HG03432 (cell line): ENCODE measurements at regions not wholly inside any gene's neighbourhood (a gene's known extent, or its start where the extent isn't known, plus 50 kb on each side); places are given as distances from the start of the nearest gene placed in this dataset.
"Not testable (repeated sequence)": the region's sequence is repeated elsewhere in the genome, so short reads cannot be mapped to it uniquely, and the experiment has no call there.

Experiments
- ATAC-seq: cut with Tn5 transposase; IDR thresholded peaks from one replicate; pipeline ENCODE4 v1.9.1; 2021; ENCODE audit warnings: mild to moderate bottlenecking, moderate library complexity; ENCODE audit not compliant: unreplicated experiment

DNA sequence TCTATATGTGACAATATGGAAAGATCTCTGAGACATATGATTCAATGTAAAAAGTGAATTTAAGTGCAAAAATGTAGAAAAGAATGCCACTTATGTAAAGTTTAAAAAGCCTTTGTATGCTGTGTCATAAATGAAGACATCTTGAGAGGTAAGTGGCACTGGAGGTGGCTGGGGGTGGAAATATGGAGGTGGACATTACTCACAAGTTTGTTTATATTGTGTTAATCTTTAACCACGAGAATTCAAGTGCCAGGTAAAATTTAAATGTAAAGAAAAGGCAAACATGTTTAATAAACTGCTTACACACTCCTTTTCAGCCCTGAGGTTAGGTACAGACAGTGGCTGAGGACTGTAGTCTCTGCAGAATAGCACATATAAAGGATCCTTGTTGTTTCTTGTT, 235.1 kb downstream of the ABCC12 start:
- no peak for ATAC-seq

GRCh38 chr16:47917118-47917517, 238.7 kb downstream of the ABCC12 start:
- no peak for ATAC-seq

DNA sequence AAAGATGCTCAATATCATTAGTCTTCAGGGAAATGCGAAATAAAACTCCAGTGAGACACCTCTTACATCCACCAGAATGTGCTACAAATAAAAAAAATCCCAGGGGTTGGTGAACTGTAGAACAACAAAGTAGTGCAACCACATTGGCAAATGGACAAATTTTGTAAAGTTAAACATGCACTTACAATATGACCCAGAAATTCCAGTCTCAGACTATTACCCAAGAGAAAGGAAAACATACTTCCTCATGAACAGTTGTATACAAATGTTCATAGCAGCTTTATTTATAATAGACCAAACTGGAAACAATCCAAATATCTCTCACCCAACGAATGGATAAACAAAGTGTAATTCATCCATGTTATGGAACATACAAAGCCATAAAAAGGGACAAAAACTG, 239.5 kb downstream of the ABCC12 start:
- no peak for ATAC-seq

DNA sequence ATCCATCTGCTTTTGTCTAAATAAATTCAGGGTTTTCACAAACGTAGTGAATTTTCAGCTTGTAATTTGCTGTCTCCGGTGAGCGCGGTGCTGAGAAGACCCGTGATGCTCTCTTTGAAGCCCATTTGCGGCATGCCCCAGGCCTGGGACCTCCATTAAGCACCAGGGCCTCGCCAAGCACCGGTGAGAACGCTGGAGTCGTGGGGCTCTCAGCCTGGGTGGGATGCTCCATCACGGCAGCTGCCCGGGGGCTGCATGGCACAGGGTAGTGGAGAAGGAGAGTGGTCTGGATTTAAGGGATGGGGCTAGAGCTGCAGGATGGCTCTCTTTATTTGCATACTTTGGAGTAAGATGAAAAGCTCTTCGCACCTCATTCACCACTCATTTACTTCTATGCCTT, 248.7 kb downstream of the ABCC12 start:
- ATAC-seq = no peak

DNA sequence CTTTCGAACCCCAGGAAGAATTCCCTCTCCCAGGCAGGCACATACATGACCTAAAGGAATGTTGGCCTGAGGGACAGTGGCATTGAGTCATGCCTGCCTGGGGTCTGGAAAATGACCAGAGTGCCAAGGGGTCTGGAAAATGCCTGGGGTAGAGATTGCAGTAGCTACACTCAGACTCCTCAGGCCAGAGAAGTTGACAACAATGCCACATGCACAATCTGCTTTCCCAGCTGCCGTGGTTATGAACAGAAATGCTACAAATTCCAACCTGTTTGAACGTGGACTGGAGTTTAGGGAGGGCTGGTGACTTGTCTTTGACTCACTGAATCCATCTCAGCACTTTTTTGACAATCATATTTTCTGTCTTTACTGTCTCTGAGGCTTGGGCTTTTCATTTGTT, 250.0 kb downstream of the ABCC12 start:
- ATAC-seq = no peak

DNA sequence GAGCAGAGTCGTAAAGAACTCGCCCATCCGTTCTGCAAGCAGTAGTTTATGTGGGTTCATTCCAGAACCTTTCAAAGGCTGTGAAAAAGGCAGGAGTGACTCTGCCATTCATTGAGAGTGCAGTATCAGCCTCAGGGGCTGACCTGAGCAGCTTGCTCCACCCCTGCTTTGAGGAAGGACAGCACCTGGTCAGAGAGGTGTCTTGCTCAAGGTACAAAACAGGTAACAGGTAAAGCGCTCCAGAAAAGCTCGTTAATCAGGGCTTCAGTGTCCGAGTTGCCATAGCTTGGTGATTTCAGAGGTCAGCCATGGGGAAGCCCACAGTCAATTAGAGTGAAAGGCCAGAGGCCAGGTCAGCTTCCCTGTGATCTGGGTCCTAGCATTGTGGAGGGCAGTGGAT, 251.1 kb downstream of the ABCC12 start:
- no peak for ATAC-seq

- ATAC-seq = no peak
Observed at GRCh38 chr16:47903470-47903869, 252.3 kb downstream of the ABCC12 start.

DNA sequence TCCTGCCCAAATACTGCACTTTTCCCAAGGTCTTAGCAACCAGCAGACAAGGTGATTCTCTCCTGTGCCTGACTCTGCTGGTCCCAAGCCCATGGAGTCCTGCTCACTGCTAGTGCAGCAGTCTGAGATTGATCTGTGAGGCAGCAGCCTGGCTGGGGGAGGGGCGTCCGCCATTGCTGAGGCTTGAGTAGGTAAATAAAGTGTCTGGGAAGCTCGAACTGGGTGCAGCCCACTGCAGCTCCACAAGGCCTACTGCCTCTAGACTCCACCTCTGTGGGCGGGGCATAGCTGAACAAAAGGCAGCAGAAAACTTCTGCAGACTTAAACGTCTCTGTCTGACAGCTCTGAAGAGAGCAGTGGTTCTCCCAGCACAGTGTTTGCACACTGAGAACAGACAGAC, 258.7 kb downstream of the ABCC12 start:
- not testable (repeated sequence) for ATAC-seq

DNA sequence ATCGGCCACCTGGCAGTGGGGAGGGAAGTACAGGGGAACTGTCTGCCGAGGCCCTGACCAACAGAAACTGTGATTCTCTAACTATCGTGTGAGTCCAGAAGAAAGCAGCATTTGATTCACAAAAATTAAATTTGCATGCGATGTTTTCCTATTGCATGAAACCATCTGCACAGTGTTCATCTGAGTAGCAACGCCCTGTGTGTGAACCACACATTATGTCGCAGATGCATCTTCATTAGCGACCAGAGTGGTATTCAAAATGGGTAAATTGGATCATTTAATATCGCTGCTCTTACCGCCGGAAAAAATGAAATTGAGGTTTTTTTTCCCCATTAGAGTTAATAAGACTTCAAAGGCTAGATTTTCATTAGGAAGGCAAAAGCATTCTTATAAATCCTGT, 260.6 kb downstream of the ABCC12 start:
- no peak for ATAC-seq

- no peak for ATAC-seq
Observed at GRCh38 chr16:47892999-47893398, 262.8 kb downstream of the ABCC12 start.

DNA sequence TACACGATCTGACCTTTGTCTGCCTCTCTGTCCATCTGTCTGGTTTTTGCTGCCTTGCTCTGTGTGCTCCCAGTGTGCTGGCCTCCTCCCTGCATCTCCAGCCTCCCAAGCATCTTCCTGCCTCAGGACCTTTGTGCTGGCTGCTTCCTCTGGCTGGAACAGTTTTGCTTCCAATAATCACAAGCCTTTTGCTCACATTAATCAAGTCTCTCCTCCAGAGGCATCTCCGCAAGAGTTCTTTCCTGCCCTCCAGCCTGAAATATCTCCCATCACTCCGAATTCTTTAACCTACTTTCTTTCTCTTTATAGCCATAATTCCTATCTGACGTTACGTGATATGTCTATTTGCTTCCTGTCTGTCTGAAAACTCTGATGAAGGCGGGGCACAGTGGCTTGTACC, 267.1 kb downstream of the ABCC12 start:
- no peak for ATAC-seq

- ATAC-seq = no peak
Observed at GRCh38 chr16:47888142-47888541, 267.7 kb downstream of the ABCC12 start.

DNA sequence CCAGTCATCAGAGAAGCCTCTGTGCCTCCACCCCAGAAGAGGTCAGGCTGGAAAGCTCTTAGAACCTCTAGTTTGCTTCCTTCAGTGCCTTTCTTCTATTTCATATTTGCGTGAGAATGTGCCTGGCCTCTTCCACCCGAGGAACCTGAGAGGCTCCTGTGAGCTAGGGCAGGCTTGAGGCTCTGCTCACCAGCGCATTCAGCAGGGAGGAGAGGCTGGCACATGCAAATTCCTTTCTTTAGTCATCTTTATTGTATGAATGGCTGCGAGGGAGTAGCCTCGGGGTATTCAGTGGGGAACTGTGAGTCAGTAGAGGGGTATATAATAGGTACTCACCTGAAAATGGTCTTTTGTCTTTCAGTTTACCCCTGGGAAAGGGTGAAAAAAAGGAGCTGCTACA, 268.3 kb downstream of the ABCC12 start:
- ATAC-seq = no peak

DNA sequence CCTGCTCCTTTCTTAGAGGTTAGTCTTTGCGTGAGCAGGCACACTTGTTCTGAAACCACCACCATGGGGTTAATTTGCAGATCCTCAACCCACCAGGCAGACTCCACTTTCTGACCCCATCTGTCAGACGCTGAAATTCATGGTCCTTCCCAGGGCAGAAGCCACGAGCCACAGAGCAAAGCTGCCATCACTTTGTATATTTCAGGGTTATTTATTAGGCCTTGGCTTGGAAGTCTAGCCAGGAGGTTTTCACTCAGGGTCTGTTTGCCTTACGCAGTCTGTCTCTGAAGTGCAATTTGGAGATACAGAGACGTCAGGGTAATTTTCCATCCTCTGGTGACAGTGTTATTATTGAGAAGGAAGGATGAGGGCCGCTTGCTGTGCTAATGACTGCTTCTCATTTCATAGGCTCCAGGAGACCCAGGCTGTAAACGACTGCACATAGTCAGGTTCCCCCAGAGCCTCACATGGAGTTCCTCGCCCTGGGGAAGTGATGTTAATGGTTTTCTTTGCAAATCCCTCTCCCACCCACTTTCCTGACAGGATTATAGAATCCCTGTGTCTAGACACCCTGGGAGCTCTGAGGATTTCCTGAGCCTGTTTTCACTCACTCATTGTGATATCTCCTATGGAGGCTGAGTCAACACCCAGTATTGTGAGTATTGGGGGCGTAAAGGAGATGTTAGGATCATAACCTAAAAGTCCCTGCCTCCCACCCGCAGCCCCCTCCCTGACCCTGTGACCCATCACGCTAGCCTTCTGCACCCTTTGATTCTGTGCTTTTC, 269.0 kb downstream of the ABCC12 start:
- no peak for ATAC-seq

DNA sequence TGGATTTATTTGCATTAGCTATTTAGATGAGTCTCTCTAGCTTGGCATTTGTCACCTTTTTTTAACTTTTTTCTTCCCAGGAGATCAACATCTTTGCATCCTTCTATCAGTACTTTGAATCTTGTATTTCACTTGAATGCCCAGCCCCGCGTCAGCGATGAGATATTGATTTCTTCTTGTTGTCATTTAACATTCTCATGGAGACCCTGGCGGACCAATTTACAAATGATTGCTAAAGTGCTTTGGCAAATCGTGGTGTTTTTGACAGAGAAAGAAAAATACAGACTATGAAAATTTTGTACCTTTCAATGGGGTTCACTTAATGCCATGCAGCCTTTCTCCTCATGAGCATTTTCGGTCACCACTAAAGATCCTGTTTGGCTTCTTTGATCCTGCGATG, 269.7 kb downstream of the ABCC12 start:
- ATAC-seq = no peak

DNA sequence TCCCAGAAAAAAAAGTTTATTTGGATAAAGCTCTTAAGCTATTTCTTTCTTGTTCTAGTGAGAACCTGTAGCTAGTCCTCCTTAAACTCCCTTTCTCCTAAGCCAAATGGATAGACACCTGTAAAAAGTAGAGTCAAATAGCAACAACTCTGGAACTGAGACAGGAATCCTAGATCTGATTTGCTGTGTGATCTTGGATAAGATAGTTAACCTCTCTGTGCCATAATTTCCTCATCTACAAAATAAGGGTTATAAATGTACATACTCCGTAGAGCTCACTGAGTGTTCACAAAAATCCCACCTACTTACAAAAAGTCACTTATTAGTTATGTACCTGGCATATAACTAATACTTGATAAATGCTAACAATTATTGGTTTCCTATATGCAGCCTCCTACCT, 270.3 kb downstream of the ABCC12 start:
- no peak for ATAC-seq

DNA sequence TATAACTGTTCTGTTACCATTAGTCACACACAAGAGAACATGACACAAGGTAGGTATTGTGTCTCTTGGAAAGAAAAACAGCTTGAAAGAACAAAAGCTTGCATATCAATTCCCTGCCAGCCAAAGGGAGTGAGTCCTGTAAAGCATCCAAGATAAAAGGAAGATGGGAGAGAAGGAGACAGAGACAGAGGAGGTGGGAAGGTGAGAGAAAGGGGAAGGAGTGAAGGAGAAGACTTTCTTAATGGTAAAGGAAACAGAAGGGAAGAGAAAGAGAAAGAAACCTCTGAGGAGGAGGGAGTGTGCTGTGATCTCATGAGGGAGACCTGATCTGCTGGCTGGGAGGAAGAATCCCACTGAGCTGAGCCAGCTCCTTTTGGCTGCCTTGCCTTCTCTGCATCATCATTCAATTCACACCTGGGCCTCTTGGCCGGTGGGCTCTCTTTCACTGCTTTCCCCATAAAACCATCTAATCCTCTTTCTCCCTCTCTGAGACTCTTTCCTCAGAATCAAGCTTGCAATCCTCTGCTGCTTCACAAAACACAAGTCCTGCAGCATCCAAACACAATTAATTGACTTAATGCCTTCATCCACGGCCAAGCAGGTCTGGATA, 271.6 kb downstream of the ABCC12 start:
- ATAC-seq = no peak

- no peak for ATAC-seq
Observed at GRCh38 chr16:47881574-47881973, 274.2 kb downstream of the ABCC12 start.

- no peak for ATAC-seq
Observed at GRCh38 chr16:47880653-47881052, 275.1 kb downstream of the ABCC12 start.

GRCh38 chr16:47877166-47877565, 278.6 kb downstream of the ABCC12 start:
- no peak for ATAC-seq

GRCh38 chr16:47876511-47876910, 279.3 kb downstream of the ABCC12 start:
- no peak for ATAC-seq

DNA sequence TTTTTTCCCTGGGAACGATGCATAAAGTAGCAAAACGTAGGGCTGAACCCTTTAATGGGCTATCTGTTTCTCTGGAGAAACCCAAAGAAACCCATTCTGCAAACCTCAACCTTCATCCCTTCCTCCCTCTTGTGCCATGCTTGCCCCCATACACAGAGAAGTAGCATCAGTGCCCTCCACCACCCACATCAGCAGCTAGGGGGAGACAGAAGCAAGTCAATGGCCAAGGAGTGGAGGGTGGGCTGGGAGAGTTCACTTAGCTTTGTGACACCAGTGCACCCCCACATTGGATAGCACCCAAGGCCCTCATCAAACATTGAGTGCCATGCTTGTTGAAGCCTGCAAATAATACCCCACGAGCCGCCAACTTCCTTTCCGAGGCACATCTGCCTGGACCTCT, 282.4 kb downstream of the ABCC12 start:
- no peak for ATAC-seq

GRCh38 chr16:47872225-47872624, 283.6 kb downstream of the ABCC12 start:
- ATAC-seq = no peak
